ENCODE measurements at regions not wholly inside any gene's neighbourhood (a gene's known extent, or its start where the extent isn't known, plus 50 kb on each side); places are given as distances from the start of the nearest gene placed in this dataset.

GRCh38 chr22:47713941-47714340 lies 951.5 kb downstream of the TBC1D22A start:
- no peak overlapping the region for H3K4me3 ChIP-seq (ENCODE audit: low read depth, low read length)
- no peak for TF ChIP-seq CTCF (IDR thresholded peaks at IDR 0.05; ENCODE audit: borderline replicate concordance, insufficient read depth, low read depth, low read length)

GRCh38 chr22:47710135-47710534 lies 947.7 kb downstream of the TBC1D22A start:
- TF ChIP-seq CTCF (IDR thresholded peaks at IDR 0.05; ENCODE audit: borderline replicate concordance, insufficient read depth, low read depth, low read length): no peak
- H3K4me3 ChIP-seq (ENCODE audit: low read depth, low read length): no peak overlapping the region

GRCh38 chr22:47705350-47705749 lies 942.9 kb downstream of the TBC1D22A start:
- TF ChIP-seq CTCF (IDR thresholded peaks at IDR 0.05; ENCODE audit: borderline replicate concordance, insufficient read depth, low read depth, low read length): no peak
- no peak overlapping the region for H3K4me3 ChIP-seq (ENCODE audit: low read depth, low read length)

- TF ChIP-seq CTCF (IDR thresholded peaks at IDR 0.05; ENCODE audit: borderline replicate concordance, insufficient read depth, low read depth, low read length): no peak
- no peak overlapping the region for H3K4me3 ChIP-seq (ENCODE audit: low read depth, low read length)
These were observed 936.5 kb downstream of the TBC1D22A start for GRCh38 chr22:47698906-47699305.

- H3K4me3 ChIP-seq (ENCODE audit: low read depth, low read length): no peak overlapping the region
- TF ChIP-seq CTCF (IDR thresholded peaks at IDR 0.05; ENCODE audit: borderline replicate concordance, insufficient read depth, low read depth, low read length): no peak
These were observed 935.4 kb downstream of the TBC1D22A start for GRCh38 chr22:47697861-47698260.

- H3K4me3 ChIP-seq (ENCODE audit: low read depth, low read length): no peak overlapping the region
- no peak for TF ChIP-seq CTCF (IDR thresholded peaks at IDR 0.05; ENCODE audit: borderline replicate concordance, insufficient read depth, low read depth, low read length)
These were observed 934.3 kb downstream of the TBC1D22A start for GRCh38 chr22:47696776-47697175.

- no peak for TF ChIP-seq CTCF (IDR thresholded peaks at IDR 0.05; ENCODE audit: borderline replicate concordance, insufficient read depth, low read depth, low read length)
- H3K4me3 ChIP-seq (ENCODE audit: low read depth, low read length): no peak overlapping the region
These were observed 932.7 kb downstream of the TBC1D22A start for GRCh38 chr22:47695176-47695575.
